C4-2B (cell line): ENCODE measurements at regions not wholly inside any gene's neighbourhood (a gene's known extent, or its start where the extent isn't known, plus 50 kb on each side); places are given as distances from the start of the nearest gene placed in this dataset.

Experiments used
- CTCF ChIP-seq: fragments of 450-650 bp; conservative IDR thresholded peaks from 2 replicates; pipeline ENCODE4 v1.5.1; 2017; ENCODE audit warnings: mild to moderate bottlenecking
- ZFX ChIP-seq: fragments of 450-650 bp; IDR thresholded peaks from 2 replicates; pipeline ENCODE4 v1.6.1; 2017

- TF ChIP-seq CTCF (no peak), ZFX (no peak)
Measured at GRCh38 chr10:127826154-127826725, 66.5 kb downstream of the CLRN3 start.
